ENCODE measurements at regions not wholly inside any gene's neighbourhood (a gene's known extent, or its start where the extent isn't known, plus 50 kb on each side); places are given as distances from the start of the nearest gene placed in this dataset.
"Not testable (repeated sequence)": the region's sequence is repeated elsewhere in the genome, so short reads cannot be mapped to it uniquely, and the experiment has no call there.

DNA sequence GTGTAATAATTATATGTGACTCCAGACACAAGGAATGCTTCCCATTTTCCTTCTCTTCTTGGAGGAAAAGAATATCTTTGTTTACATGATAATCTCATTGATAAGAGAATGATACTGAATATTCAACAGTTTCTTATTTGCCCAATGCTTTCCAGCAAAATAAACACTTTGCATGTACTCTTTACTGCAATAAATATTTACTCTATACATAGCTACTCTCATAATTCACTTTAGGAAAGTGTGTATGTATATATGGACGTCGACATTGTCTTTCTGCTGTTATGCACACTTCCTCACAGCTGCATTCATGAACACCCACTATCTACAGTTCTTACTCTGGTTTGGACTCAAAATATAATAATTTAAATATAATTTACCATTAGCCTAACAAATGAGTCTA is 617.4 kb upstream of the CDH10 start:
- TF ChIP-seq, protein P1, sequence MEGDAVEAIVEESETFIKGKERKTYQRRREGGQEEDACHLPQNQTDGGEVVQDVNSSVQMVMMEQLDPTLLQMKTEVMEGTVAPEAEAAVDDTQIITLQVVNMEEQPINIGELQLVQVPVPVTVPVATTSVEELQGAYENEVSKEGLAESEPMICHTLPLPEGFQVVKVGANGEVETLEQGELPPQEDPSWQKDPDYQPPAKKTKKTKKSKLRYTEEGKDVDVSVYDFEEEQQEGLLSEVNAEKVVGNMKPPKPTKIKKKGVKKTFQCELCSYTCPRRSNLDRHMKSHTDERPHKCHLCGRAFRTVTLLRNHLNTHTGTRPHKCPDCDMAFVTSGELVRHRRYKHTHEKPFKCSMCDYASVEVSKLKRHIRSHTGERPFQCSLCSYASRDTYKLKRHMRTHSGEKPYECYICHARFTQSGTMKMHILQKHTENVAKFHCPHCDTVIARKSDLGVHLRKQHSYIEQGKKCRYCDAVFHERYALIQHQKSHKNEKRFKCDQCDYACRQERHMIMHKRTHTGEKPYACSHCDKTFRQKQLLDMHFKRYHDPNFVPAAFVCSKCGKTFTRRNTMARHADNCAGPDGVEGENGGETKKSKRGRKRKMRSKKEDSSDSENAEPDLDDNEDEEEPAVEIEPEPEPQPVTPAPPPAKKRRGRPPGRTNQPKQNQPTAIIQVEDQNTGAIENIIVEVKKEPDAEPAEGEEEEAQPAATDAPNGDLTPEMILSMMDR (IDR thresholded peaks at IDR 0.05; ENCODE audit: low read depth, low read length) = no peak
- no peak for DNase-seq (ENCODE audit: low read depth in 2 of 2)
- H3K4me3 ChIP-seq (replicated peaks in 1 of 2; ENCODE audit: low read depth in 2 of 2, low read length in 2 of 2) = no peak overlapping the region

DNA sequence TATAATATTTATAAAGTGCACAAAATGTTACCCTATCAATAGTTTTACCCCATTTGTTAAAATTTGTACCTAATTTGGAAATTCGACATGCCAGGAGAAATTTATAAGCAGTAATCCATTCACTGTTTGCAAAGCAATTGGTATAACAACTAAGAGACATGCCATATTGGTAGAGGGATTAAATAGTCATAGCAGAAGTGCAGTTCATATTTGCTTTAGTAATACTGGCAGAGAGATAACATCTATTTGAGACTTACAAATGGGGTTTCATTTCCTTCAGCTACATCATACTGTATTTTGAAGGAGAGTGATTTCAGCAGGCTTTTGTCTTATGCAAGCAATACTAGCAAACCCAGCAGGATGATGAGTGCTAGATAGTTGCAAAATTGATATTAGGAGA is 610.4 kb upstream of the CDH10 start:
- DNase-seq (ENCODE audit: low read depth in 2 of 2) = no peak
- TF ChIP-seq, protein P1 (IDR thresholded peaks at IDR 0.05; ENCODE audit: low read depth, low read length) = no peak
- no peak overlapping the region for H3K4me3 ChIP-seq (replicated peaks in 1 of 2; ENCODE audit: low read depth in 2 of 2, low read length in 2 of 2)

DNA sequence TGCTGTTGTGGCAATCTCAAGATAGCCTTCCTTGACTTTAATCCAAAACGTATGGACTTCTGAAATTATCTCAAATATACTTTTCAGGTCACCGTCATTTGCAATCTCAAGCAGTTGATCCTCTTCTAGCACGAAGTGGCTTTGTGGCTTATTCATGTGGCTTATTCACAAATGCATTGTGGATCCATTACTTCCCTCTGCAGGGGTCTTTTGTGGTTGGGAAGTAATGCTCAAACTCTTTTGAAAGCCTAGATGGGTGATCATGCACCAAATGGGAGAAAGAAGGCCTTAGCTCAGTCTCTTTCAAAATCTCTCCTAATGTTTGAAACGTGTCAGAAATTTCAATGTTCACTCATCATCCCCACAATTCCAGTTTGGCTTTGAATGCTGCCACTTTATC is 597.2 kb upstream of the CDH10 start:
- no peak overlapping the region for H3K4me3 ChIP-seq (replicated peaks in 1 of 2; ENCODE audit: low read depth in 2 of 2, low read length in 2 of 2)
- DNase-seq (ENCODE audit: low read depth in 2 of 2) = no peak
- TF ChIP-seq, protein P1 (IDR thresholded peaks at IDR 0.05; ENCODE audit: low read depth, low read length) = no peak

DNA sequence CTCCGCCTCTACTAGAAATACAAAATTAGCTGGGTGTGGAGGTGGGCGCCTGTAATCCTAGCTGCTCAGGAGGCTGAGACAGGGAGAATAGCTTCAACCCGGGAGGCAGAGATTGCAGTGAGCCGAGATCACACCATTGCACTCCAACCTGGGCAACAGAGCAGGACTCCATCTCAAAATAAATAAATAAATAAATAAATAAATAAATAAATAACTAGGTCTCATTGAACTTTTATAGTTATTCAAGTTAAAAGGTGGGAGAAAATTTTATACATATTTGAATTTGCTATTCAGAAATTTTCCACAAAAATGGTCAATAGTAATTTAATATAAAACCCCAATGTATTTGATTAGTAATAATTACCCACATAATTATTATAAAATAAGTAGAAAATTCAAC is 593.9 kb upstream of the CDH10 start:
- DNase-seq (ENCODE audit: low read depth in 2 of 2); H3K4me3 ChIP-seq (replicated peaks in 1 of 2; ENCODE audit: low read depth in 2 of 2, low read length in 2 of 2): not testable (repeated sequence)

DNA sequence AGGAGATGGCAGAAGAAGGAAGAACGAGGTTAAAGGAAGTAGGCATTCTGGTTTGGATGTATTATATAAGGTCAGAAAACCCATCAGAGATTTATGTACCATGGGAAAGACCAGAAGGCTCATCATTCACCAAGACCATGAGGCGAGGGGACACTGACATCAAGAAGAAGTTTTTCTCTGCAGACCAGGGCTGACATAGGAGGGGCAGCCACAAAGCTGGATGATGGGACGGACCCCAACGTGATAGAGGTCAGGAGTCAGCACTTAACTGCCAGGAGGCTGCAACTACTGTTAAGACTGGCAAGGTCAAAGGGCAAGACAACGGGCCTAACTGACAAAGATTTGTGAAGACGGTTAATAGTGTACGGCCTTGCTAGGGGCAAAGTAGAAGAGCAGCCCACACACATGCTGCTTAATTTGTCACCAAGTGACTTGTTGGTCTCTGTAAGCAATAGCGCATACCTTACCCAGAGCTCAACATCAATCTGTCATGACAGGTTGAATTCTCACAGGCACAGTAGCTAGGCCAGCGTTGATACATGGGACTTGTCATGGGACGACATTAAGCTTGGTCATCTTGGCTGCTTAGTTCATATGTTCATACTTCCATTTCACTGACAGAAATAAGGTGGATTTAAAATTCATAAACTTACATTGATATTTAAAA is 579.7 kb upstream of the CDH10 start:
- DNase-seq (ENCODE audit: low read depth in 2 of 2) = no peak
- no peak overlapping the region for H3K4me3 ChIP-seq (replicated peaks in 1 of 2; ENCODE audit: low read depth in 2 of 2, low read length in 2 of 2)
- TF ChIP-seq, protein P1 (IDR thresholded peaks at IDR 0.05; ENCODE audit: low read depth, low read length) = no peak

DNA sequence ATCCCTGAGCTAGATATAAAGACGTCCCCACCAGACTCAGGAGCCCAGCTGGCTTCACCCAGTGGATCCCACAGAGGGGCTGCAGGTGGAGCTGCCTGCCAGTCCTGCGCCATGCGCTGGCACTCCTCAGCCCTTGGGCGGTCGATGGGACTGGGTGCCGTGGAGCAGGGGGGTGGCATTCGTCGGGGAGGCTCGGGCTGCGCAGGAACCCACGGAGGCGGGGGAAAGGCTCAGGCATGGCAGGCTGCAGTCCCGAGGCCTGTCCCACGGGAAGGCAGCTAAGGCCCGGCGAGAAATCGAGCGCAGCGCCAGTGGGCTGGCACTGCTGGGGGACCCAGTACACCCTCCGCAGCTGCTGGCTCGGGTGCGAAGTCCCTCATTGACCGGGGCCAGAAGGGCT is 555.1 kb upstream of the CDH10 start:
- DNase-seq (ENCODE audit: low read depth in 2 of 2); H3K4me3 ChIP-seq (replicated peaks in 1 of 2; ENCODE audit: low read depth in 2 of 2, low read length in 2 of 2): not testable (repeated sequence)

DNA sequence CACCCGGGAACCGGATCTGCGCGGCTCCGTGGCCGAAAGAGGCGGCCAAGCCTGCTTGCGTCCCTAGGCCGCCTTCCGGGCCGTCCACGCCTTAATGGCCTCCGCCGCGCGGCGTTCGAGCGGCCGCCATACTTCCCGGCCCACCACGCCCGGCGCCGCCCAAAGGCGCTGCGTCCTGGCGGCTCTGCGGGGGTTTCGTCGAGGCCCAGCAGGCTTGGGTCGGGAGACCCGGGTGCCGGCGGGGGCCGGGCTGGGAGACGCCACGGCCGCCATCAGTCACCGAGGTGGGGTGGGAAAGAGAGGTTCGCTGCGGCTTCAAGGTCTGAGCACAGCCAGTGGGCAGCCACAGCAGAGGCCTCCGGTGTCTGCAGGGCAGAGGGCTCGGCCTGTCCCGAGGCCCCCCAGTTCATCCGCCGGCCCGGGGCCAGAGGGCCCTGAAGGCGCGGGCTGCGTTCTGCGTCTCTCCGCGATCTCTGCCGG is 545.8 kb upstream of the CDH10 start:
- peak overlapping the region in 1 of 2 donors; percentile 38 for H3K4me3 ChIP-seq (replicated peaks in 1 of 2; ENCODE audit: low read depth in 2 of 2, low read length in 2 of 2)
- TF ChIP-seq, protein P1 (IDR thresholded peaks at IDR 0.05; ENCODE audit: low read depth, low read length) = no peak
- DNase-seq (ENCODE audit: low read depth in 2 of 2) = peak in 1 of 2 donors; percentile 6

DNA sequence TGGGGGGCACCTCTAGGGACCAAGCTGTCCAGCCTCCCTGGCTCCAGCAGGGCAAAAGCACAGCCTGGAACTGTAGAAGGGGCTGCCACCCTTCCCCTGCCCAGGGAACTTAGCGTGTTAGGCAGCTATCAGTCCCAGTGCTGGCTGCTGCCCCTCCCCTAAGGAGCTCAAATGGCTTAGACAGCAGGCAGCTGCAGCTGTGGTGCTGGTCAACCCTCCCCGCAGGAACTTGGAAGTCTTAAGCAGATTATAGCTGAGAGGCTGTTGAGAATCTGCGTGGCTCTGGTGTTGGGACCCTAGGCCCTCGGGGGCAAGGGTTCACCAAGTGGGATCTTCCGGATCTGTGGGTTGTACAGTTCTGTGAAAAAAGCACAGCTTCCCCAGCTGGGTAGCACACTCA is 536.5 kb upstream of the CDH10 start:
- no peak overlapping the region for H3K4me3 ChIP-seq (replicated peaks in 1 of 2; ENCODE audit: low read depth in 2 of 2, low read length in 2 of 2)
- peak in 1 of 2 donors; percentile 0 for DNase-seq (ENCODE audit: low read depth in 2 of 2)
- TF ChIP-seq, protein P1 (IDR thresholded peaks at IDR 0.05; ENCODE audit: low read depth, low read length) = no peak

DNA sequence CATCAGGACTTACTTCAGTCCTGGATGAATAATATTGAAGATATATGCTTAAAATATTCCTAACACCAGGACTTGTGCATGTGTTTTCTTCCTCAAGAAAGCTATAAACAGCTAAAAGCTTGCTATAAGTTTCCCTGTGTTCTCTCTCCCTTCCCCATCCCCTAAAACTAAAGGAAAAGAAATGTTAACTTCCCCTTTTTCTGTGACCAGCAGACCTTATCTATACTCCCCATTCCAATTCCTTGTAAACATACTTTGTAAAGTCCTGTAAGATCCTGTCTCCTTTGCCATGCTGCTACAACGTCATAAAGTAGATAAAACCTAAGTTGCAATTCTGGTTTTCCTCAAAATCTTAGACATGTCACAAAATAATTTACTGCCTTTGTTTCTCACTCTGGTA is 517.8 kb upstream of the CDH10 start:
- not testable (repeated sequence) for H3K4me3 ChIP-seq (replicated peaks in 1 of 2; ENCODE audit: low read depth in 2 of 2, low read length in 2 of 2); DNase-seq (ENCODE audit: low read depth in 2 of 2)
